MCF 10A (cell line): ENCODE measurements at regions not wholly inside any gene's neighbourhood (a gene's known extent, or its start where the extent isn't known, plus 50 kb on each side); places are given as distances from the start of the nearest gene placed in this dataset.

Source experiments
- BruUV-seq: library from RNA; stranded (reverse); fragments of 400-500 nt; replicated peaks from 2 replicates; lab custom pipeline; 2021; lab: Mats Ljungman, UMichigan
- CTCF ChIA-PET: fragments of 300-600 bp; sonication (Branson Sonifier 250); formaldehyde crosslinking; extraction: SDS; loops from one replicate; lab custom pipeline; 2021; ENCODE audit warnings: antibody characterized with exemption, inconsistent platforms; lab: Yijun Ruan, JAX
- POLR2A ChIA-PET: fragments of 300-600, 350-650 bp; sonication (Branson Sonifier 250); formaldehyde crosslinking; extraction: SDS; loops from one replicate; lab custom pipeline; 2020; ENCODE audit warnings: antibody characterized with exemption, inconsistent platforms; lab: Yijun Ruan, JAX
- DNase-seq: peaks from one replicate; pipeline ENCODE4 v3.0.0-alpha.2; 2018; ENCODE audit not compliant: unreplicated experiment
- H3K27ac Mint-ChIP-seq: one replicate; pipeline ENCODE4 v1.8.0; 2022; ENCODE audit warnings: mild to moderate bottlenecking, low read depth, mixed read lengths; ENCODE audit not compliant: unreplicated experiment
- H3K27me3 Mint-ChIP-seq: one replicate; pipeline ENCODE4 v1.8.0; 2022; ENCODE audit warnings: mixed read lengths; ENCODE audit not compliant: insufficient read depth, unreplicated experiment
- H3K36me3 Mint-ChIP-seq: one replicate; pipeline ENCODE4 v1.8.0; 2022; ENCODE audit warnings: mild to moderate bottlenecking, moderate library complexity, mixed read lengths; ENCODE audit not compliant: insufficient read depth, unreplicated experiment
- H3K4me1 Mint-ChIP-seq: one replicate; pipeline ENCODE4 v1.8.0; 2022; ENCODE audit warnings: mixed read lengths; ENCODE audit not compliant: insufficient read depth, unreplicated experiment
- H3K4me3 Mint-ChIP-seq: one replicate; pipeline ENCODE4 v1.8.0; 2022; ENCODE audit warnings: mild to moderate bottlenecking, moderate library complexity, mixed read lengths; ENCODE audit not compliant: unreplicated experiment
- H3K9me3 Mint-ChIP-seq: one replicate; pipeline ENCODE4 v1.8.0; 2022; ENCODE audit warnings: mixed read lengths; ENCODE audit not compliant: unreplicated experiment
- intact Hi-C: fragments of 100-400 bp; cut with micrococcal nuclease; formaldehyde crosslinking; loops from 2 replicates; pipeline ENCODE4 v1.14.1; 2022
- TF ChIP-seq, protein P1 (sequence below): fragments of 200-600 bp; IDR thresholded peaks from one replicate; pipeline ENCODE4 v1.8.0; 2022; ENCODE audit warnings: antibody characterized with exemption, mild to moderate bottlenecking; ENCODE audit not compliant: unreplicated experiment

DNA sequence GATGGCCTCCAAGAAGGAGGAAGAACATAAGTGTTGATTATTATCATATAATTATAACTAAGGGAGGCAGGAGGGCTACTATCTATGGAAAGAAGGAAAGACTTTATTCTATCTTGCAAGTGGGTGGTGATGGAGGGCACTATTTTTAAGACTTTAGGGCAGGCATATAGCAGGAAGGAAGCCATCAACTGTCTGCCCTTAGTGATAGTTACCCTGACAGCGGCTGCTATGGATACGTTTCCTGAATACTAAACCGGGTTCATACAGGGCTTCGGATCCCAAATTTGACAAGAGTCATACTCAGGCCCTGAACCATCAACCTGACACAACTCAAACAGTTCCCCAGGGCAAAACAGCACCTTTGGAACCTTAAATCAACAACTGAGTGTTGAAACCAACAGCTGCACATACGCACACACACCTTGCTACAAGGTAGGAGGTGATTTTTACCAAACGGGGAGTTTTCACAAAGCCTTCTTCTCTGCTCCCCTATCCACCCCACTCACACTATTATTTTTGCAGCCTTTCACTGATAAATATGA, 397.2 kb downstream of the OMA1 start:
- no peak overlapping the region for H3K27ac Mint-ChIP-seq
- TF ChIP-seq, protein P1, sequence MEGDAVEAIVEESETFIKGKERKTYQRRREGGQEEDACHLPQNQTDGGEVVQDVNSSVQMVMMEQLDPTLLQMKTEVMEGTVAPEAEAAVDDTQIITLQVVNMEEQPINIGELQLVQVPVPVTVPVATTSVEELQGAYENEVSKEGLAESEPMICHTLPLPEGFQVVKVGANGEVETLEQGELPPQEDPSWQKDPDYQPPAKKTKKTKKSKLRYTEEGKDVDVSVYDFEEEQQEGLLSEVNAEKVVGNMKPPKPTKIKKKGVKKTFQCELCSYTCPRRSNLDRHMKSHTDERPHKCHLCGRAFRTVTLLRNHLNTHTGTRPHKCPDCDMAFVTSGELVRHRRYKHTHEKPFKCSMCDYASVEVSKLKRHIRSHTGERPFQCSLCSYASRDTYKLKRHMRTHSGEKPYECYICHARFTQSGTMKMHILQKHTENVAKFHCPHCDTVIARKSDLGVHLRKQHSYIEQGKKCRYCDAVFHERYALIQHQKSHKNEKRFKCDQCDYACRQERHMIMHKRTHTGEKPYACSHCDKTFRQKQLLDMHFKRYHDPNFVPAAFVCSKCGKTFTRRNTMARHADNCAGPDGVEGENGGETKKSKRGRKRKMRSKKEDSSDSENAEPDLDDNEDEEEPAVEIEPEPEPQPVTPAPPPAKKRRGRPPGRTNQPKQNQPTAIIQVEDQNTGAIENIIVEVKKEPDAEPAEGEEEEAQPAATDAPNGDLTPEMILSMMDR, result no peak
- H3K36me3 Mint-ChIP-seq, result no peaks in the 10 kb centered on the region
- CTCF ChIA-PET, result interaction anchor here (1.2 kb wide), 1 partner anchor 14 kb away, joined by 3 read pairs; no protein-coding TSS in a partner anchor
- no peak overlapping the region for H3K4me3 Mint-ChIP-seq
- intact Hi-C loops, result no loop called here
- peaks cover 17% of the 10 kb centered on the region for H3K27me3 Mint-ChIP-seq
- POLR2A ChIA-PET, result no interaction called here
- H3K9me3 Mint-ChIP-seq, result no peaks in the 10 kb centered on the region
- no TSS peak for BruUV-seq
- no peaks in the 10 kb centered on the region for H3K4me1 Mint-ChIP-seq
- DNase-seq, result no peak

DNA sequence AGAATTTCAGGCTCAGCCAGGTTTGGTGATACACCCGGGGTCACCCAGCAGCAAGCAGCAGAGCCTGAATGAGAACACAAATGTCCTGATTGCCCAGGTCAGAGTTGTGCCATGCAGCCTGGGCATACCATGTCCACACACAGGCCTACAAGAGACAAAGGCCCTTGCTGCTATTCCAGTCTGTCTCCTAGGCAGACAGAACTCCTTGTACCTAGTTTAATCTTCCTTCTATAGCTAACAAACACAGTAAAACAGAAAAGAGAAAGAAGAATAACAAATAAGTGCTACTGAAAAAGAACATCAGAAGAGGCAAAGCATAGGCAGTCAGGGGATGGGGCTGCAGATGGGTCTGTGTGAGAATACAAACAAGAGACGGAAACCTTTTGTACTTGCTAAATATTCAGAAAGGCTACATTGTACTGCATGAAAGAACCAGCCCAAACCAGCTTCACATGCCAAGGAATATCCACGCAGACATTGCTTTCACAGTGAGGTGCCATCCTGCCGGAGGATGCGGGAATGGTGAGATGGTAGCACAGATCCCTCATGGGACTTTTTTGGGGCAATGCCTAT, 401.7 kb downstream of the OMA1 start:
- CTCF ChIA-PET, result interaction anchor here (0.6 kb wide), 1 partner anchor 22 kb away, joined by 3 read pairs; no protein-coding TSS in a partner anchor

GRCh38 chr1:58143972-58144697, 402.4 kb downstream of the OMA1 start:
- no TSS peak for BruUV-seq
- Mint-ChIP-seq H3K9me3 (peaks cover 13% of the 10 kb centered on the region), H3K36me3 (no peaks in the 10 kb centered on the region), H3K27me3 (no peaks in the 10 kb centered on the region), H3K4me1 (no peaks in the 10 kb centered on the region), H3K27ac (no peak overlapping the region), H3K4me3 (no peak overlapping the region)
- DNase-seq, result no peak
- TF ChIP-seq, protein P1, result no peak
- CTCF ChIA-PET, result interaction anchor here (0.6 kb wide), 2 partner anchors 21 to 99 kb away, joined by 3 read pairs; no protein-coding TSS in a partner anchor
- intact Hi-C loops, result no loop called here
- POLR2A ChIA-PET, result no interaction called here

More for the DNA sequence above, 401.7 kb downstream of the OMA1 start:
- Mint-ChIP-seq H3K4me1 (no peaks in the 10 kb centered on the region), H3K36me3 (no peaks in the 10 kb centered on the region), H3K4me3 (no peak overlapping the region), H3K9me3 (peaks cover 13% of the 10 kb centered on the region), H3K27ac (no peak overlapping the region), H3K27me3 (no peaks in the 10 kb centered on the region)
- no peak for DNase-seq
- POLR2A ChIA-PET, result no interaction called here
- no TSS peak for BruUV-seq
- intact Hi-C loops, result no loop called here
- TF ChIP-seq, protein P1, result no peak

GRCh38 chr1:58136387-58136786, 410.1 kb downstream of the OMA1 start:
- TF ChIP-seq, protein P1, result no peak
- Mint-ChIP-seq H3K4me3 (no peak overlapping the region), H3K9me3 (peaks cover 38% of the 10 kb centered on the region), H3K4me1 (no peaks in the 10 kb centered on the region), H3K36me3 (no peaks in the 10 kb centered on the region), H3K27me3 (no peaks in the 10 kb centered on the region), H3K27ac (no peak overlapping the region)
- no peak for DNase-seq
- no TSS peak for BruUV-seq
- POLR2A ChIA-PET, result no interaction called here
- intact Hi-C loops, result no loop called here
- CTCF ChIA-PET, result interaction anchor here (0.6 kb wide), 1 partner anchor 124 kb away, joined by 4 read pairs; no protein-coding TSS in a partner anchor
